Esophagus muscularis mucosa (tissue), 3 donors: ENCODE measurements at regions not wholly inside any gene's neighbourhood (a gene's known extent, or its start where the extent isn't known, plus 50 kb on each side); places are given as distances from the start of the nearest gene placed in this dataset.

Experiments
- CTCF ChIP-seq, 3 experiments: fragments of 200-600 bp in 2 of 3; fragments of 450-650 bp in 1 of 3; sonication (generic) in 2 of 3; IDR thresholded peaks; one replicate each; pipeline ENCODE4 v1.5.1; 2017 to 2019; ENCODE audit warnings: antibody characterized with exemption in 3 of 3, mild to moderate bottlenecking in 2 of 3, moderate library complexity in 1 of 3
- POLR2A ChIP-seq: fragments of 450-650 bp; IDR thresholded peaks from one replicate; pipeline ENCODE4 v1.6.1; 2017; ENCODE audit warnings: antibody characterized with exemption, moderate library complexity, mild to moderate bottlenecking, low read depth
- POLR2AphosphoS5 ChIP-seq, 2 donors: sonication (generic); formaldehyde crosslinking; IDR thresholded peaks; one replicate each; pipeline ENCODE4 v1.6.1; 2017; ENCODE audit warnings: antibody characterized with exemption in 2 of 2

GRCh38 chr10:78931321-78932053 lies 137.3 kb upstream of the ZMIZ1 start:
- TF ChIP-seq CTCF (IDR thresholded peaks at IDR 0.05) (no peak), POLR2AphosphoS5 (IDR thresholded peaks at IDR 0.05) (peak in 1 of 2 donors; percentile 13), POLR2A (no peak)
